ENCODE measurements at regions not wholly inside any gene's neighbourhood (a gene's known extent, or its start where the extent isn't known, plus 50 kb on each side); places are given as distances from the start of the nearest gene placed in this dataset.

DNA sequence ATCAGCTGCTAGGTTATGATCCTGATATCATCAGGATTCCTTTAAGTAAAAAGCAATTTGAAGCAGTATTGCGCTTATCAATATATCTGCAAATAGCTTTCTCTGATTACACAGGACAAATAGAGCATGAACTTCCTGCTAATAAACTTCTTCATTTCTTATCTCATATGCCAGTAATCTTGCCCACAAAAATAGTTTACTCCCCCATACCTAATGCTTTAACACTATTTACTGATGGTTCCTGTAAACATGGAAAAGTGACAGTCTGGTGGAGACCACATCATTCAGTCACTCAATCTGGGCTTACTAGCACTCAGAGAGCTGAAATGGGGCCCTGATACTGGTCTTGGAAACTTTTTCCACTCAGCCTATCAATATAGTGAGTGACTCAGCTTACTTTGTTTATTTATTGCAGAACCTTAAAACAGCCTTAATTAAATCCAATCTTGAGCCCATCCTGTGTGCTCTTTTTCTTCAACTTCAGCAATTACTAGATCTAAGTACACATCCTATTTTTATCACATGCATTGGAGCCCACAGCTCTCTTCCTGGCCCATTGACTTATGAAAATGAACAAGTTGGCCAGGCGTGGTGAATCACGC, 1464.3 kb downstream of the UQCRFS1 start:
- TF ChIP-seq, protein P1, sequence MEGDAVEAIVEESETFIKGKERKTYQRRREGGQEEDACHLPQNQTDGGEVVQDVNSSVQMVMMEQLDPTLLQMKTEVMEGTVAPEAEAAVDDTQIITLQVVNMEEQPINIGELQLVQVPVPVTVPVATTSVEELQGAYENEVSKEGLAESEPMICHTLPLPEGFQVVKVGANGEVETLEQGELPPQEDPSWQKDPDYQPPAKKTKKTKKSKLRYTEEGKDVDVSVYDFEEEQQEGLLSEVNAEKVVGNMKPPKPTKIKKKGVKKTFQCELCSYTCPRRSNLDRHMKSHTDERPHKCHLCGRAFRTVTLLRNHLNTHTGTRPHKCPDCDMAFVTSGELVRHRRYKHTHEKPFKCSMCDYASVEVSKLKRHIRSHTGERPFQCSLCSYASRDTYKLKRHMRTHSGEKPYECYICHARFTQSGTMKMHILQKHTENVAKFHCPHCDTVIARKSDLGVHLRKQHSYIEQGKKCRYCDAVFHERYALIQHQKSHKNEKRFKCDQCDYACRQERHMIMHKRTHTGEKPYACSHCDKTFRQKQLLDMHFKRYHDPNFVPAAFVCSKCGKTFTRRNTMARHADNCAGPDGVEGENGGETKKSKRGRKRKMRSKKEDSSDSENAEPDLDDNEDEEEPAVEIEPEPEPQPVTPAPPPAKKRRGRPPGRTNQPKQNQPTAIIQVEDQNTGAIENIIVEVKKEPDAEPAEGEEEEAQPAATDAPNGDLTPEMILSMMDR (IDR thresholded peaks at IDR 0.05), result no peak
- no peak for TF ChIP-seq POLR2A (IDR thresholded peaks at IDR 0.05)

DNA sequence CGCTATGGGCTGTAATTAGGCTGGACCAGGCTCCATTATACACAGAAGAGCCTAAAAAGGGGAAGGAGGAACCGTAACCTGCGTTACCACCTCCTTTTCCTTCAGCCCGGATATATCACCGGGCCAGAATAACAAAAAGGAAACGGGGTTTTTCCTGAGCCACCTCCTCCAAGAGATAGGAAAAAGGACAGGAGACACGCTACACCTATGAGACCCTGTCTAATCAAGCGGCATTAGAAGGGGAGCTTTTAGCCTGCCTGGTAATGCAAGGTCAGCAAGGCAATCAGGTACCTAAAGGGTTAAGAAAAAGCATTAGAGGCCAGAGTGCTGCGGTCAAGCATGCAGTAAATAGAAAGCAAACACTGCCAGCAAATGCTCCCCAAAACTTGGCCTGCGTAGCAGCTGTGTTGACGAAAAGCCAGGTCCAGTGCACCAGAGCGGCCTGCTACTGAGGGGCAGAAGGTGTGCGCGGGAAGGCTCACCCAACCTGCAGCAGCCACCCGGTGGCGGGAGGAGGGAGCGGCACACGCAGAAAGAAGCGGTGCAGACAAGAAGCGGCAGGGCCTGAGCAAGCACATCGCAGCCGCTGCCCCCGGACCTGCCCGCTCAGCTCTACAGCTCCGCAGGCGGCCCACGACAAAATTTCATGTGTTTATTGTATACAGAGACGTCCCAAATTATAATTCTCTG, 1466.1 kb downstream of the UQCRFS1 start:
- Histone ChIP-seq H3K9me3 (no peaks in the 10 kb centered on the region), H3K27me3 (no peaks in the 10 kb centered on the region), H3K36me3 (no peaks in the 10 kb centered on the region), H3K4me1 (no peaks in the 10 kb centered on the region), H3K27ac (no peak overlapping the region), H3K4me3 (no peak overlapping the region)
- peak in 2 of 4 donors; percentile 42 to 57 for ATAC-seq
- TF ChIP-seq POLR2A (IDR thresholded peaks at IDR 0.05), result no peak
- TF ChIP-seq, protein P1 (IDR thresholded peaks at IDR 0.05), result peak in 2 of 4 donors; percentile 11 to 14
- WGBS (ENCODE audit: insufficient coverage, low coverage, low lambda C conversion rate, missing lambda C conversion rate), result 38% methylated on average over 18 of the region's 28 CpGs
- peak in 2 of 3 donors; percentile 29 to 53 for DNase-seq
- intact Hi-C loops (cut with DNase I), result no loop called here

More for the DNA sequence above, 1464.3 kb downstream of the UQCRFS1 start:
- no peaks in the 10 kb centered on the region for H3K27me3 ChIP-seq
- DNase-seq, result no peak
- H3K36me3 ChIP-seq, result no peaks in the 10 kb centered on the region
- intact Hi-C loops (cut with DNase I), result no loop called here
- 97% methylated on average over 3 of the region's 3 CpGs for WGBS (ENCODE audit: insufficient coverage, low coverage, low lambda C conversion rate, missing lambda C conversion rate)
- ATAC-seq, result no peak
- H3K4me1 ChIP-seq, result no peaks in the 10 kb centered on the region
- no peak overlapping the region for H3K27ac ChIP-seq
- no peaks in the 10 kb centered on the region for H3K9me3 ChIP-seq
- H3K4me3 ChIP-seq, result no peak overlapping the region

GRCh38 chr19:27745978-27746542, 1466.9 kb downstream of the UQCRFS1 start:
- Histone ChIP-seq H3K27ac (no peak overlapping the region), H3K27me3 (no peaks in the 10 kb centered on the region), H3K4me1 (no peaks in the 10 kb centered on the region), H3K9me3 (no peaks in the 10 kb centered on the region), H3K36me3 (no peaks in the 10 kb centered on the region), H3K4me3 (no peak overlapping the region)
- ATAC-seq (no peak), DNase-seq (no peak)
- WGBS (ENCODE audit: insufficient coverage, low coverage, low lambda C conversion rate, missing lambda C conversion rate), result 89% methylated on average over 11 of the region's 11 CpGs
- intact Hi-C loops (cut with DNase I), result no loop called here
- no peak for TF ChIP-seq POLR2A (IDR thresholded peaks at IDR 0.05)
- TF ChIP-seq, protein P1 (IDR thresholded peaks at IDR 0.05), result no peak

DNA sequence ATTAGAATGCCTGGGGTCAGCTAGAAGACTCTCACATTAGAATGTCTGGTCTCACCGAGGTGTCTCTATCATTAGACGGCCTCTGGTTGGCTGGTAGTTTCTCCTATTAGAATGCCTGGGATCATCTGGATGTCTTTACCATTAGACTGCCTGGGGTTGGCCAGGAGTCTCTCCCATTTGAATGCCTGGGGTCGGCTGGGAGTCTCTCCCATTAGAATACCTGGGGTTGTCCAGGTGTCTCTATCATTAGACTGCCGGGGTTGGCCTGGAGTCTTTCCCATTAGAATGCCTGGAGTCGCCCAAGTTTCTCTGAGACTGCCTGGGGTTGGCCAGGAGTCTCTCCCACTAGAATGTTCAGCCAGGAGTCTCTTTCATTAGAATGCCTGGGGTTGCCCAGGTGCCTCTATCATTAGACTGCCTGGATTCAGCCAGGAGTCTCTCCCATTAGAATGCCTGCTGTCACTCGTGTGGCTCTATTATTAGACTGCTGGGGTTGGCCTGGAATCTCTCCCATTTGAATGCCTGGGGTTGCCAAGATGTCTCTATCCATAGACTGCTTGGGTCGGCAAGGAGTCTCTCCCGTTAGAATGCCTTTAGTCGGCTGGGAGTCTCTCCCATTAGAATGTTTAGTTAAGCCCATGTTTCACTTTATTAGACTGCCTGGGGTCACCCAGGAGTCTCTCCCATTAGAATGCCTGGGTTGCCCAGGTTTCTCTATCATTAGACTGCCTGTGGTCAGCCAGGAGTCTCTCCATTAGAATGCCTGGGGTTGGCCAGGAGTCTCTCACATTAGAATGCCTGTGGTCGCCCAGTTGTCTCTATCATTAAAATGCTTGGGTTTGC, 1467.8 kb downstream of the UQCRFS1 start:
- Histone ChIP-seq H3K4me3 (no peak overlapping the region), H3K4me1 (no peaks in the 10 kb centered on the region), H3K9me3 (no peaks in the 10 kb centered on the region), H3K27me3 (no peaks in the 10 kb centered on the region), H3K36me3 (no peaks in the 10 kb centered on the region), H3K27ac (no peak overlapping the region)
- peak in 1 of 3 donors; percentile 17 for DNase-seq
- intact Hi-C loops (cut with DNase I), result no loop called here
- ATAC-seq, result no peak
- 77% methylated on average over 2 of the region's 10 CpGs for WGBS (ENCODE audit: insufficient coverage, low coverage, low lambda C conversion rate, missing lambda C conversion rate)
- TF ChIP-seq, protein P1 (IDR thresholded peaks at IDR 0.05), result no peak
- TF ChIP-seq POLR2A (IDR thresholded peaks at IDR 0.05), result no peak
